Omental fat pad (tissue), 3 donors: ENCODE measurements at regions not wholly inside any gene's neighbourhood (a gene's known extent, or its start where the extent isn't known, plus 50 kb on each side); places are given as distances from the start of the nearest gene placed in this dataset.

Experiments used
- ATAC-seq: fragments of 150-250 bp; one replicate; pipeline ENCODE4 v1.9.1; 2016; ENCODE audit warnings: mild to moderate bottlenecking, moderate library complexity; ENCODE audit not compliant: low FRiP score
- DNase-seq: peaks from one replicate; pipeline ENCODE4 v3.0.0-alpha.2; 2019; ENCODE audit warnings: low spot score
- TF ChIP-seq, protein P1 (sequence below), 3 donors: fragments of 450-650 bp; IDR thresholded peaks; one replicate each; pipeline ENCODE4 v1.5.1; 2016 to 2017; ENCODE audit warnings: antibody characterized with exemption in 3 of 3, mild to moderate bottlenecking in 3 of 3, moderate library complexity in 2 of 3

DNA sequence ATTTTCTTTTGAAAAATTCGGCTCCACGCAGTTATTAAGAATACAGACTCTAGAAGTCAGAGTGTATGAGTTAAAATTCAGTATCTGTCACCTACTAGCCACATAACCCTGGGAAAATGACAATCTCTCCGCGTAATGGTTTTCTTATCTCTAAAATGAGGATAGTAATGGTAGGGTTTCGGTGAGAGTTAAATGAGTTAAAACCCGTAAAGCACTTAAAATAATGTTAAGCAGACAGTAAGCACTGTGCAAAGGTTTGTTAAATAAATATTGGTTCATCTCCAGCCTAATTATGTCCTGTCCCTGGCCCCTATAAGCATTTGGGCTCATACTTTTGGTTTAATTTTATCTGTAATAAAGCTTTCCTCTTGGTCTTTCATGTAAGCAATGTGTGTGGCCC, 350.8 kb upstream of the GRIA3 start:
- TF ChIP-seq, protein P1, sequence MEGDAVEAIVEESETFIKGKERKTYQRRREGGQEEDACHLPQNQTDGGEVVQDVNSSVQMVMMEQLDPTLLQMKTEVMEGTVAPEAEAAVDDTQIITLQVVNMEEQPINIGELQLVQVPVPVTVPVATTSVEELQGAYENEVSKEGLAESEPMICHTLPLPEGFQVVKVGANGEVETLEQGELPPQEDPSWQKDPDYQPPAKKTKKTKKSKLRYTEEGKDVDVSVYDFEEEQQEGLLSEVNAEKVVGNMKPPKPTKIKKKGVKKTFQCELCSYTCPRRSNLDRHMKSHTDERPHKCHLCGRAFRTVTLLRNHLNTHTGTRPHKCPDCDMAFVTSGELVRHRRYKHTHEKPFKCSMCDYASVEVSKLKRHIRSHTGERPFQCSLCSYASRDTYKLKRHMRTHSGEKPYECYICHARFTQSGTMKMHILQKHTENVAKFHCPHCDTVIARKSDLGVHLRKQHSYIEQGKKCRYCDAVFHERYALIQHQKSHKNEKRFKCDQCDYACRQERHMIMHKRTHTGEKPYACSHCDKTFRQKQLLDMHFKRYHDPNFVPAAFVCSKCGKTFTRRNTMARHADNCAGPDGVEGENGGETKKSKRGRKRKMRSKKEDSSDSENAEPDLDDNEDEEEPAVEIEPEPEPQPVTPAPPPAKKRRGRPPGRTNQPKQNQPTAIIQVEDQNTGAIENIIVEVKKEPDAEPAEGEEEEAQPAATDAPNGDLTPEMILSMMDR (IDR thresholded peaks at IDR 0.05): no peak
- DNase-seq (no peak), ATAC-seq (no peak)

DNA sequence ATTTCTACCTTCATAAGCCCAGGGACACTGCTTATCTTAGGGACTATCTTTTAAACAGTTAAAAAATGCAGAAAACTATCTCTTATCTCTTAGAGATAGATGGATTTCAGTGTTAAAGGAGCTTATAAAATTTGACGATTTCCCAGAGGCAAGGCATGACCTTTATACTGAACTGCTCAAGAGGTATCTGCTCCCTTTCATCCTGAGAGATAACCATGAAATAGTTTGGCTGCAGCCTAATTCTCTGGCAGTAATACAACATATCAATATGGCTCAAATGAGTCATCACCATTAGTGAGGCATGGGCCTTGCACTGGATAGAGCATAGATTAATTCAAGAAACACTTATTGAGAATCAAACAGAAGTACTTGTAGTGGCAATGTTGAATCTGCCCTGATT, 348.2 kb upstream of the GRIA3 start:
- no peak for DNase-seq
- TF ChIP-seq, protein P1 (IDR thresholded peaks at IDR 0.05): no peak
- ATAC-seq: no peak

DNA sequence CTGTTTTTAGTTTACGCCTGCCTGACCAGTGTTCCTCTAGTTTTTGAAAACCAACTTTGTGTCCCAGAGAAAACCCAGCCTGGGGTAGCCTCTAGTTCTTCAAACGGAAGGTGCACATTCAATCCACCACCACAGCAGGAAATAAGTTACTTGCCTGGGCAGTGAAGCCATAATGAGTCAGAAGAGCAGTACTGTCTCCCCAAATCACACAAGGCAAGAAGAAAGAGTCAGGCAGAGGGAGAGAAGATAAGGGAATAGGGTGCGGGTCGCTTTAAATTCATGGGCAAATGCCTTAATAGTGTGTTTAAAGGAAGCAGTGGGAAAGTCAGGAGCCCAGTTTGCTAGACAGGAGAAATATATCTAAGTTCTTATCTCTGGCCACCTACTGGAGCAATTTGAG, 333.8 kb upstream of the GRIA3 start:
- DNase-seq (no peak), ATAC-seq (no peak)
- TF ChIP-seq, protein P1 (IDR thresholded peaks at IDR 0.05): no peak

GRCh38 chrX:122856205-122856604, 327.9 kb upstream of the GRIA3 start:
- ATAC-seq (no peak), DNase-seq (no peak)
- TF ChIP-seq, protein P1 (IDR thresholded peaks at IDR 0.05): no peak

- TF ChIP-seq, protein P1 (IDR thresholded peaks at IDR 0.05): no peak
- DNase-seq: no peak
- no peak for ATAC-seq
Observed at GRCh38 chrX:122857734-122858133, 326.3 kb upstream of the GRIA3 start.

GRCh38 chrX:122863067-122863466, 321.0 kb upstream of the GRIA3 start:
- TF ChIP-seq, protein P1 (IDR thresholded peaks at IDR 0.05): no peak
- ATAC-seq (no peak), DNase-seq (no peak)

DNA sequence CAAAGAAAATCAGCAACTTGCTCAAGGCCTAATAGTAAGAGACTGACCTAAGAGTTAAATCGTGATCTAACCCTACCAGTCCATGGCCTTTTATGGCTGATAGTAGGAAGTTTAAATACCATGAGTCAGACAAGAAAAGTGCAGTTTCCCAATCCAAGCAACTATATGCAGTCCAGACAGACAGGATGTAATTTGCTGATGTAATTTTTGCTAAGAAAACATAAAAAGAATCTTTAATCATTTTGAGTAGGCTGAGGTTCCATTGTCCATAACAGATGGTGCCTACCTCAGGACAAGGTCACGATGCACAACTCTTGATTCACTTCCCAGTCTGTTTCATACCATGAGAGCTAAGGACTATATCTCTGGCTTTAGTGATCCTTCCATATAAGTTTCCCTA, 317.5 kb upstream of the GRIA3 start:
- DNase-seq: no peak
- TF ChIP-seq, protein P1 (IDR thresholded peaks at IDR 0.05): no peak
- ATAC-seq: no peak
